T-helper 2 cell (primary cell): ENCODE measurements at regions not wholly inside any gene's neighbourhood (a gene's known extent, or its start where the extent isn't known, plus 50 kb on each side); places are given as distances from the start of the nearest gene placed in this dataset.
"Not testable (repeated sequence)": the region's sequence is repeated elsewhere in the genome, so short reads cannot be mapped to it uniquely, and the experiment has no call there.

ENCODE experiments used
- DNase-seq, 5 experiments: peaks; one replicate each; pipeline versions ENCODE4 v3.0.0 to v3.0.0-alpha.2; 2012 to 2022

DNA sequence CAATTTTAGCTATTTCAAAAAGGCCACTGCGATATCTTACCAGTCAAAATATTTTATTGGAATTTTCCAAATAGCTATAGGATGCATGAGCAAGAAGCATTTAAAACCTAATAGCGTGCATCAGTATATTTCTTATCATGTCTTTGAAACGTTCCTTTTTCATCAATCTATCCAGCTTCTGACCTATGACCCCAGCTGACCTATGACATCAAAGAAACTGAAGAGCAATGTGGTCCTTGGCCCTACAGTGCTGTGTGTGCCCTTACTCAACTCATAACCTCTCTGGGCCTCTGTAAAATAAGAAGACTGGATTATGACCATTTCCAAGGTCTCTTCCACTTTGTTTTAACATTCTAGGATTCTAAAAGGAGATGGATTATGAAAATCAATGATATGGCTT, 118.2 kb downstream of the ZNF22 start:
- no peak for DNase-seq

DNA sequence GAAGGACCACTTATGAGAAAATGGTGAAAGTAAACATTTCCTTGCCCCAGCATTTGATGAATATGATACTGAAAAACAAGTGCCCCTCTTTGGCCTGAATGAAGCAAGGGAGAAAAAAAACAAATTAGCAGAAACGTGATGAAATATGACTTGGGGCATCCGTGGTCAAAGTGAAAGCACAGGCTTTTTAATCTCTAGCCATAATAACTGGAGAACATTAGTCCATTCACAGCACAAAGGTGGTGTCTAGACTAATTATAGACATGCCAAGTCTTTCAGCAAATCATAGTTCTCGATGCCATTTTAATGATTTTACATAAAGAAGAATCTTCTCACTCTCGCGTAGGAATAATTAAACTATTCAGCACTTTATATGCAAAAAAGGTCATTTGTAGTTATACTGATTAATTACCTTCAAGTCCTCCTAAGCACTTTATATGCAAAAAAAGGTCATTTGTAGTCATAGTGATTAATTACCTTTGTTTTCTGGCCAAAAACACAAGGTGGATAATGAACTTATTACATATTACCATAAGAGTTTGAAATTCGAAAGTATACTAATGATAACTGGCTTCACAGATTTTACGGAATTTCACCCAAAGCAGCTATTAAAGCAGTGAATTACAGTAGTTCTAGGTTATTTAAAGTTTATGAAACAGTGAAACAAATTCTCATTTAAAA, 121.6 kb downstream of the ZNF22 start:
- not testable (repeated sequence) for DNase-seq

DNA sequence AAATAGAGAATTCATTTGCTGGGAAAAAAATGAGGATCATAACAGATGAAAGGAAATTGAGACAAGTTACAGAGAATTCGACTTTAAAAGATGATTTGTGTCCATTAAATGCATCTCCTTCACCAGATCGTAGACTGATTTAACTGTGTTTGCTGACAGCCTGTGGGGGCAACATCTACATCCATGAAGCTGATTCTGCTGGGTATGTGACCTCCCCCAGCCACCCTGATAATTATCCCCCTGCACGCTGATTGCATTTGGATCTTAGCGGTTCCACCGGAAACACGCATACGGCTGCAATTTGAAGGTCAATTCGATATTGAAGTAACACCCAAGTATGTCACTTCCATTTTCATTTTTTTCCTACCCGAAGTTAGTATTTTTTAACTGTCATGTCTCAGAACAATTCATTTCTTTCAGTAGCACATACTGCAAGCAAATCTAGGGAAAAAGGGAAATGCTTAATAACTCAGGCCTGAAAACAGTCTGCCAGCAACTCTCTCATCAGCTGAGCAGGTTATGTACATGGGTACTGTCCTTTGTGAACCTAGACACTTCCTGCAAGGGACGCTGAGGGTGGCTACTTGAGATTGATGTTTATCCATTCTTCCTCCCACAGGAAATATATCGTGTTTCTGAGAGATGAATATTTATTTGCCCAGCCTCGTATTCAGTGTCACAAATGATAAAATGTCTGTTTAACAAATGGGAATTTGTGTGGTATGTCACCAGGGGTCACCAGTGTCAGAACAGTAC, 134.9 kb downstream of the ZNF22 start:
- DNase-seq, result no peak

DNA sequence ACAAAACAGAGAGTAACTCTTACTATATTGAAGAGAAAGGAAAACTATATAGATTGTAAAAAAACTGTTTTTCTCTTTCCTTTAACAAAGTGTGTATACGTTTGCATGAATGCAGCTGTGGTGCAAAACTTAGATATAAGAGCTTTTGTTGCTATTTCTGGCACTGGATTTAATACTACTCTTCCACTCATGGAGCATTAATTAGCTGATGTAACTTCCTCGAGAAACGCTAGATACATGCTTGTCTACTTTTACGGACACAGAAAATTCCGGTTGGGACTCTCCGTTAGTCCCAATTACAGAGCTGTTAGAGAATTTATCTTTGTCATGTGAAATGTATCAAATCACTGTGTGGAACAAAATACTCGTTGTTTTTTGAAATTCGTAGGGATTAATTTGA, 135.5 kb downstream of the ZNF22 start:
- no peak for DNase-seq

DNA sequence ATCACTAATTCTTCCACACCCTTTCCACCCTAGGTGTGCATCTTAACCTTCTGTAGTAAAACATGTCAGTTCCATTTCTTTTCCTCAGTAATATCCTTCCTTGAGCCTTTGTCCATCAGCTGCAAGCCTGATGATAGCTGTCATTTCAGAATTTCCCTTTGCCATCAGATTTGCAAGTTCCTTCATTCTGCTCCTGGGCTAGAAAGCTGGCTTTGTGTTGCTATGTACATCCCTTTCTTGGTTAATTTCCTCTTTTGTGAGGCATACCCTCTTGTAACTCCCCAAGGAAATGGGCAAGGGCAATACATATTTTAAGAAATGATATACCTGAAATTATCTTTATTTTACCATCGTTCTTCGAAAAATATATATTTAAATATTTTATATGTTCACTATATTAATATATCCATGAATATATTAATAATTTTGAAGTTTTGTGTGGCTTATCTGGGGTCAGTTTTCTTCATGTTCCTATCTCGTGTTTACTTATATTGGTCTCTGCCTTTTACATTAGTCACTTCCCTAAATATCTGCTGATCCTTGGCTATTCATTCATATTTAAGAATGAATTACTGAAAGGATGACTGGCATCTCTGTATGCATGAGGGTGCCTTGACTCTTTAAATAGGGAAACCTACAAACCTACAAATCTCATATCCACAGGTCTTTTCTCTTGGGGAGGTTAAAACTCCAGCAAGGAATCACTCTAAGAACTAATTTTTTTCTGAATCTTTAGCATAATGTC, 143.8 kb downstream of the ZNF22 start:
- DNase-seq, result no peak

DNA sequence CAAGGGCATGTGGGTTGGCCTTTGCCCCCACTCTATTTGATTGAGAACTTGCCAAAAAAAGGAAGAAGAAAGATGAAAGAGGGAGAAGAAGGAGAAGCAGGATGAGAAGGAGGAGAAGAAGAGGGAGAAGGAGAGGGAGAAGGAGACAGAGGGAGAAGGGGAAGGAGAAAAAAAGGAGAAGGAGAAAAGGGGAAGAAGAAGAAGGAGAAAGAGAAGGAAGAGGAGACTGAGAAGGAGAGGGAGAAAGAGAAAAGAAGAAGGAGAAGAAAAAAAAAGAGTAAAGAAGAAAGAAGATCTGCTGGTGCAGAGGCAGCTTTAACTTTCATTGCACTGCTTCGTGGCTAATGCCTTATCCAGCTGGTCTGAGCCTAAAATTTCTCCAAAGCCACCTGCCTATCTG, 144.4 kb downstream of the ZNF22 start:
- DNase-seq, result not testable (repeated sequence)

DNA sequence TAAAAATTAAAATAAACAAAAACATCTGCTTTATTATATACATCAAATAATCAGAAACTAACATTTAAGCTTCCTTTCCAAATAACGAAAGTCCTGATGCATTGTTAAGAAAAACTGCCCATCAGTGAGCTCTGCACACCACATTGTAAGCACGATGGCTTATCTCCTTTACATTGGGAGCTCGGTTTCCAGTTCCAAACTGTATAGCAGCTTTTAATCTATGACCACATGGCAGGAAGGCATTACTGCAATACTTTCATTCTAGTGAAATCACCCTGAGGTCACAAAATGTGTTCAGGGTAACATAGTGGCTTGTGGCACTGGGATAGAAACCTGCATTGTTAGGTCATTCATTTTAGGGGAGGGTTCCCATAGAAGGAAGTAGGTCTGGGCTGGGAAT, 146.3 kb downstream of the ZNF22 start:
- no peak for DNase-seq

DNA sequence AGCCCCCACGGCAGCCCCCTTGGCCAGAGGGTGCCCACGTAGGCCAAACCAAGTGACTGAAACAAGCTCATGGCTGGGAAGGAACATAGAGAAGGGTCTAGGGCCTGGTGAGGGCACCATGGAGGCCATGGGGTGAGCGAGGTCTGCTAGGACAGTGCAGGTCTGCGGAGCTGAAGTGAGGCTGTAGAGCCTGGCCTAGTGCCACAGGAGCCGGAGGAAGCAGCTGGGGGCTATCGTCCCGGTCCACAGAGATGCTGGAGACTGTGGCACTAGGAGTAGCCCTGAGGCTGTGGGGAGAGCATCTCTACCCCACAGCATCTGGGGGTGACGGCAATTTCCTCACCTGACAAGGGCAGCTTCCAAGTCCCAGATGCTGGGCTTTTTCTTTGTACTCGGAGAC, 150.3 kb downstream of the ZNF22 start:
- DNase-seq, result no peak

DNA sequence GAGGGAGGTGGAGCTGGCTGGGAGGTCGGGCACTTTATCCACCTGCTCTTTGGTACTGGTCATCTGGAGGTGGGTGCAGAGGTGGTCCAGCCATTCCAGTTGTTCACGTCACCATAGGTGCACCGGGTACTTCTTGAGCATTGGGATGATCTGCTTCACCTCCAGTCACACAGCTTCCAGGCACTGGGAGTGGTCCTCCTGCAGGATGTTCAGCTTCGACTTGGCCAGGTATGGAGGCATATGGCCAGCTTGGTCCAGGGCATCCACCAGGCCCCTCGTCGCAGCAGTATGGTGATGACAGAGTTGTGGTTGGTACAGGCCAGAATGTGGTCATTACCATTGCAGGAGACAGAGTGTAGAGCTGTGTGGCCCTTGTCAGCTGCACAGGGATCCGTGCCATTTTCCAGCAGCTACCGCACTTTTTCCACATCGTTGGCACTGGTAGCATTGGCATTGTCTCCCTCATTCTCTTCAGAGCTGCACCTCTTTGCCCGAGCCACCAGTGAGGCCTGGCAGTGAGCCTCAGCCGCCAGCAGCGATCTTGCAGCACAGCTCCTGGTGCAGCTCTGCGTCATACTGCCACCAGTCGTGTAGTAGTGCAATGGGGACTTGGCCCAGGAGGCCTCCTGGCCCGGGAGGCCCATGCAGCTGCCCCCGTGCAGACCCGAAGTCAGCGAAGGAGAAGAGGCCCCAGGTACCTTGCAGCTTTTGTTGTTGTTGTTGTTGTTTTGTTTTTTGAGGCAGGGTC, 150.9 kb downstream of the ZNF22 start:
- no peak for DNase-seq

DNA sequence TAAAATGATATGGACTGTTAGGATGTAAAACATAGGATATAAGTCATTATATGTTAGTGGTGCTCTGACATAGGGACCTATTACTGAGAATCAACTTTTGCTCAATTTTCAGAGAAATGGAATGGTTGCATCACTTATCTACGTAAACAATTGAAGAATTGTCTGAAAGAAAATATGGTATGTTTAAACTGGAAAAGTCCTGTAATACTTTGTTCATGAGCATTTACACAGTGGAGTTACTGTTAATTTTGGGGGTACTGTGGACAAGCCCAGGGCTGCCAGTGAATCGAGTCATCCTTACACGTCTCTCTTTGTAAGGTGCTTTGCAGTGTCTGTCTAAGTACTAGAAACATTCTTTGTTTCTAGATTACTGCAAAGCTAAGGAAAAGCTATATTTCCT, 152.0 kb downstream of the ZNF22 start:
- DNase-seq, result no peak

DNA sequence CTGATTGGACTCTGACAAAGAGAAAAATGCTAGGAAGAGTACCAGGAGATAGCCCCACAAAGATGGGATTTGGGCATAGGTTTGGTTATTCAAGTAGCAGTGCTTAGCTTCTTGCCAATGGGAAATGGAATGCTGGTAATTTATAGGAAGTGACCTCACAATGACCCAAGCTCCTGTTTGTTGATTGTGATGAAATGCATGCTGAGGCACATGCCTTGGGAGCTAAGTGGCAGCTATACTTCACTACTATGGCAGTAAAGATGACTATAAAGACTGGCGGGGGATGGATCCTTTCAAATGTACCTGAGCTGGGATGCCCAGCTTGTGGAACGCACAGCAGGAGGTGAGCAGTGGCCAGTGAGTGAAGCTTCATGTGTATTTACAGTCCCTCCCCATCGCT, 153.8 kb downstream of the ZNF22 start:
- no peak for DNase-seq

DNA sequence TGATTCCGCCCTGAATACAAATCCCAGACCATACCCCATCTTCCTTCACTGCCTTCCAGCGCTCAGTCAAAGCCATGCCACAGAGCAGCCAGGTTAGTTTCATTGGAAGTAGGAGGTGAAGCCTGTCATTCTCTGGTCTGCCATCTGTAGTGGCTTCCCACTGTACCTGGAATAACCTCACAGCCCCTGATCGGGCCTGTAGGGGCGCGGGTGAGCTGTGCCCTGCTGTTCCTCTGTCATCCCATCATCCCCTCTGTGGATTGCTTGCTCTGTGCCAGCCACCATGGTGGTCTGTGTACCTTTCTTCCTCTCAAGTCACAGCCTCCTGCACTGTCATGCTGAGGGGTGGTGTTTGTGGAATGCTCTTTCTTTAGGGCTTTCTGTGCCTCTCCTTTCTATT, 155.1 kb downstream of the ZNF22 start:
- DNase-seq, result no peak

DNA sequence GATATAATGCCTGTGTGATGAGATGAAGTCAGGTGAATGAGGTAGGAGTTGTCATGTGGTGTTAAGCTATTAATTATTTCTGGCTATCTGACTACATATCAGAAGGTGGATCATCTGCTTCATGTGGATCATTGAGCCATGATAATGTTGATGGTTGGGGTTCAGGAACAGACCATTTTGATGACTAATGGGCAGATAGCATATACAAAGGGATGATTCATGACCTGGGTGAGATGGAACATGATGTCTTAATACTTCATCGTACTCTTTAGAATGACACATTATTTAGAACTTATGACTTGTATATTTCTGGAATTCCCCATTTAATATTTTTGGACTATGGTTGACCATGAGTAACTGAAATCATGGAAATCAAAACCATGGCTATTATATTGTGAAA, 155.1 kb downstream of the OR13A1 start:
- DNase-seq, result no peak

DNA sequence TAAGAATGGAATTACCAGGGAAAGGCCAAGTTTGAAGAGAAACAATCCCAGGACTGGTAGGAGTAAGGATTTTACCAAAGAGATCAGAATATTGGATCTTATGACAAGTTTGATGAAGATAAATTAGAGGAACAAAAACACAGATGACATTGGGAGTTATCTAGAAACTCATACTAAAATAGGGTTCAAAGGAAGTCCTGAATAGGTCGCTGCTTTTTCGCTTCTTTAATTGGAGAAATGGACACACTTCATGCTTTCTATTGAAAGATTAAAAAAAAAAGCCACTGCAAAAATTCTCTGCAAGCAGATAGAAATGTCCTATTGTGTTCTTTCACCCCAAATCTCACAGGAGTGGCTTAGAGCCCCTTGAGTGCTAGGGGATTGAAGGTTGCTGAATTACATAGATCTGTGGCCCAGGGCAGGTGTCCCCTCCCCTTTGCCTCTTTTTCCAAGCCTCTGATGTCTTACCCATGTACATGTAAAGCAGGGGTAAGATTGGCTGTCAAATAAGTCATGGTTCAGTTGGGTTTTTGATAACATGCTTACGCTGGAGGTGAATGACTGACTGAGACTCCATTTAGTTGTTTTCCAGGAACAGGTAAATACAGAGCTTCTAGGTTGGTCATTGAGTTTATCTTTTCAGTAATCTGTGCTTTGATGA, 152.0 kb downstream of the OR13A1 start:
- DNase-seq, result no peak

DNA sequence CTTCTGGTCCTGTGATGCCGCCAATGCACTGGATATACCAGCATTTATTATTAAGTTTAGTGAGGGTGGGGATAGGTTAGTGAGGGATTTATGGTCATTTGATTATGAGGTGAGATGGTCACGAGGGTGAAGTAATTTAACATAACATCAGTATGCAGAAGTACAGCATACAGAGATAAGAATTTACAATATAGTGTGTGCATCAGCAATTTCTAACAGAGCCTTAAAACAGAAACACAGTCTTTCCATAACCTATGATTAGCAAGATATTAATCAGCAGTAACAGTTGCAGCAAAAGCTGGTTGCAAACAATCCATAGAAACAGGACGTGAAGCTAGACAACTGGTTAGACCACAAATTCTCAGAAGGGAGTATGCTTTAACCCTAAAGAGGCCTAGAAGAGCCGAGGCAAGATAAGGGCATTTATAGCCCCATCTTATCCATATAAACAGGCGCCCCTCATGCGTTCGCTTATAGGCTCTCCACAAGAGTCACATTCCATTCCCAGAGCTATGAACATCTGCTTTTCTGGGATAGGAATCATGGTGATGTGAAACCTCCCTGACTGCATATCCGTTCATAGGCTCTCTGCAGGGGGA, 139.8 kb downstream of the OR13A1 start:
- DNase-seq, result peak in 1 of 5 experiments; percentile 2

DNA sequence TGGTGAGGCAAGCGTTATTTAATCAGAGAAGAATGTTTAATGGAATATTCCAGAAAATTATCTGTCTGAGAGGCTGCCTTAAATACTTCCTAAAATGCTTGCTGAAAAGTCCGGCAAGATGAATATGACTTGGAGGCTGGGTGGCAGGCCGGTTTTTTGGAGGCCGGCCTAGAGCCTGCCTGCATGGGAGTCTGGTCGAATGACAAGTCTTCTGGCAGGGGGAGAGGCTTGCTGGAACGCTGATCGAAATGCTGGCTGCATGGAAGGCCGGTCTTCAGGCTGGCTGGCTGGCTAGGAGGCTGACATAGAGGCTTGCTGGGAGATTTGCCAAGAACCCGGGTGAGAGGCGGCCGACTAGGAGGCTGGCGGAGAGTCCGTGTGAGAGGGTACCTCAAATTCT, 135.7 kb downstream of the OR13A1 start:
- no peak for DNase-seq

DNA sequence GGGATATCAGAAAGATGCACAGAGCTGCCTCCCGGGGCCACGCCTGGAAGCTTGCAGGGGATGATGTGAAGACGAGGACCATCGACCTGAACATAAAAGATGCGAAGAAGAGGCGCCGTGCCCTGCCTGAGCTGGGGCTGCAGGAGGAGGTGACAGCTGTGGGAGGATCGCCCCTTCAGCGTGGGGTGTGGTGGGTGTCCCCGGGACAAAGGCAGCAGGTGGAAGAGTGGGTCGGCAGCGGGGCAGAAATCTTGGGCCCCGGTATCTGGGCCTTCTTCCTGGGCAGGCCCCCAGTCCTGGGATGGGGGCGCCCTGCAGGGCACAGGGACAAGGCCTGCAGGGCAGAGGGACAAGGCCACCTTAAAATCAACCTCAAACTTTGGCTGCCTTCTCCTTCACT, 134.9 kb downstream of the OR13A1 start:
- DNase-seq, result no peak

DNA sequence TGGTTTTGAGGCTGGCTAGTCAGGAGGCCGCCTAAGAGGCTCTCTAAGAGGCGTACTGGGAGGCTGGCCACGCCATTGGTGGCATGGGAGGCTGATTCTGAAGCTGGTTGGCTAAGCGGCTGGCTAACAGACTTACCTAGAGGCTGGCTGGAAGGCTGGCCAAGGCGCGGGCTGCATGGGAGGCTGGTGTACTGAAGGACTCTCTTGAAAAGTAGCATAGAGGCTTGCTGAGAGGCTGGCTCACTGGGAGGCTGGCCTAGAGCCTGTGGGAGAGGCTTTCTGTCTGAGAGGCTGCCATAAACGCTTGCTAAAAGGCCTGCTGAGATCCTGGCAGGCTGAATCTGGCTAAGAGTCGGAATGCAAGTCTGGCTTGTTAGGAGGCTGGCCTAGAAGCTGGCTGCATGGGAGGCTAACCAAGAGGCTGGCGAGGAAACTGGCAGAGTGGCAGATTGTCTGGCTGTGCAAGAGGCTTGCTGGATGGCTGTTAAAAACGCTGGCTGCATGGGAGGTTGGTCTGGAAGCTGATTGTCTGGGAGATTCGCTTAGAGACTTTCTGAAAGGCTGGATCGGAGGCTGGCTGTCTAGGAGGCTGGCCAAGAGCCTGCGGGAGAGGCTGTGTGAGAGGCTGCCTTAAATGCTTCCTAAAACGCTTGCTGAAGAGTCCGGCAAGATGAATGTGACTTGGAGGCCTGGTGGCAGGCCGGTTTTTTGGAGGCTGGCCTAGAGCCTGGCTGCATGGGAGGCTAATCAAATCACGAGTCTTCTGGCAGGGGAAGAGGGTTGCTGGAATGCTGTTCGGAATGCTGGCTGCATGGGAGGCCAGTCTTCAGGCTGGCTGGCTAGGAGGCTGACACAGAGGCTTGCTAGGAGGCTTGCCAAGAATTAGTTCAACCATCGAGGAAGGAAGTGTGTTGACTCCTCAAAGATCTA, 134.2 kb downstream of the OR13A1 start:
- no peak for DNase-seq

DNA sequence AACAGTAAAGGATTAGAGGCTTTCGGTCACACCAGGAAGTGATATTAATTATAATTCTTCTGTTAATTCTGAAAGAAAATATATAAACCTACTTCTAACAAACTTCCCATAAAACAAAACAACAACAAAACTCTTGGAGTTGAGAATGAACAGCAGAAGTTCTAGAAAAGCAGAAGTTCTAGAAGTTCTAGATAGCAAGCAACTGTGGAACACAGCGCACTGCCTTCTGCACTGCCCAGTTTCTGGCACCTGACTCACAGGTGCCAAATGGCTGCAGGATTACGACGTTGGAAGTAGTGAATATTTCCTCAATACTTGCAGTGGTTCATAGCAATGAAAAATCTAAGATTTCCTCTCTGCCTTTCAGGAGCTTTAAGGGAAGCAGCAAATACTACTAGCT, 132.2 kb downstream of the OR13A1 start:
- no peak for DNase-seq

DNA sequence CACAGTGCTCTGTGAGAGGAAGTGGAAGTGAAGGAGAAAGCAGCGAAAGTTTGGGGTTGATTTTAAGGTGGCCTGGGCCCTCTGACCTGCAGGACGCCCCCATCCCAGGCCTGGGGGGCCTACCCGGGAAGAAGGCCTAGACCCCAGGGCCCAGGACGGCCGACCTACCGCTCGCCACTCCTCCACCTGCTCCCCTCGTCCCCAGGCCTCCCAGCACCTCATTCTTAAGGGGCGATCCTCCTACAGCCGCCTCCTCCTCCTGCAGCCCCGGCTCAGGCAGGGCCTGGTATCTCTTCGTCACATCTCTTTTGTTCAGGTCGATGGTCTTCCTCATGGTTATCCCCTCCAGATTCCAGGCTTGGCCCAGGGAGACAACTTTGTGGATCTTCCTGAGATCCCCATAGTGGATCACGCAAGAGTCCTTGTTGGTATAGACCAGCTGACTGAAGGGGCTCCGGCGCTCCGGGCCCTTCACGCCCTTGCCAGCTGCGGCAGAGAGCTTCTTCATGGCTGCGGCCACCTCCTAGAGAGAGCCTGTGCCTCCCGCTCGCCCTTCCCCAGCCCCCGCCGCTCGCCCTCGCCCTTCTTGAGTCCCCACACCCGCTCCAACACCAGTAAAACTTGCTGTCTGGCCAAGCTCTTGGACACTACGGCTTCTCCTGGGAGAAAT, 117.5 kb downstream of the OR13A1 start:
- DNase-seq, result no peak
